Mesendoderm (in vitro differentiated cells): ENCODE measurements at regions not wholly inside any gene's neighbourhood (a gene's known extent, or its start where the extent isn't known, plus 50 kb on each side); places are given as distances from the start of the nearest gene placed in this dataset.
"Not testable (repeated sequence)": the region's sequence is repeated elsewhere in the genome, so short reads cannot be mapped to it uniquely, and the experiment has no call there.

ENCODE experiments used
- DNase-seq: peaks from one replicate; pipeline ENCODE4 v3.0.0; 2013
- H2AK5ac ChIP-seq: 2 replicates; pipeline ENCODE4 v1.6.1; 2013; ENCODE audit warnings: low read length, inconsistent platforms
- H2BK120ac ChIP-seq: 2 replicates; pipeline ENCODE4 v1.6.1; 2013; ENCODE audit warnings: low read depth, mild to moderate bottlenecking, low read length, moderate library complexity, mixed read lengths
- H2BK15ac ChIP-seq: replicated peaks from 2 replicates; pipeline ENCODE4 v1.6.1; 2013; ENCODE audit warnings: low read depth, mild to moderate bottlenecking, moderate library complexity
- H2BK5ac ChIP-seq: 2 replicates; pipeline ENCODE4 v1.6.1; 2013; ENCODE audit warnings: low read length, inconsistent platforms
- H3K18ac ChIP-seq: 2 replicates; pipeline ENCODE4 v1.6.1; 2013; ENCODE audit warnings: mild to moderate bottlenecking, low read length, mixed read lengths
- H3K23ac ChIP-seq: one replicate; pipeline ENCODE4 v1.6.1; 2013; ENCODE audit warnings: low read length
- H3K27ac ChIP-seq: 2 replicates; pipeline ENCODE4 v1.5.1; 2013; ENCODE audit warnings: low read depth, mild to moderate bottlenecking, inconsistent platforms, low read length, moderate library complexity
- H3K27me3 ChIP-seq: 2 replicates; pipeline ENCODE4 v1.6.1; 2013; ENCODE audit warnings: low read length, control low read depth, mild to moderate bottlenecking, inconsistent platforms; ENCODE audit not compliant: insufficient read depth, poor library complexity
- H3K36me3 ChIP-seq: 2 replicates; pipeline ENCODE4 v1.6.1; 2013; ENCODE audit warnings: low read length, inconsistent platforms; ENCODE audit not compliant: control insufficient read depth, insufficient read depth
- H3K4ac ChIP-seq: one replicate; pipeline ENCODE4 v1.6.1; 2013; ENCODE audit warnings: low read depth, mild to moderate bottlenecking, low read length, moderate library complexity
- H3K4me1 ChIP-seq: 2 replicates; pipeline ENCODE4 v1.6.1; 2013; ENCODE audit warnings: low read depth, low read length, inconsistent platforms; ENCODE audit not compliant: control insufficient read depth
- H3K4me2 ChIP-seq: 2 replicates; pipeline ENCODE4 v1.6.1; 2013; ENCODE audit warnings: low read length
- H3K4me3 ChIP-seq: 2 replicates; pipeline ENCODE4 v1.5.1; 2013; ENCODE audit warnings: mild to moderate bottlenecking, low read length
- H3K56ac ChIP-seq: one replicate; pipeline ENCODE4 v1.6.1; 2013; ENCODE audit warnings: low read length
- H3K79me1 ChIP-seq: 2 replicates; pipeline ENCODE4 v1.6.1; 2013; ENCODE audit warnings: low read length, inconsistent platforms
- H3K79me2 ChIP-seq: 2 replicates; pipeline ENCODE4 v1.6.1; 2013; ENCODE audit warnings: mild to moderate bottlenecking, low read length; ENCODE audit not compliant: control insufficient read depth, insufficient read depth
- H3K9ac ChIP-seq: 2 replicates; pipeline ENCODE4 v1.6.1; 2013; ENCODE audit warnings: low read length, inconsistent platforms
- H4K5ac ChIP-seq: one replicate; pipeline ENCODE4 v1.6.1; 2013; ENCODE audit warnings: low read length
- H4K8ac ChIP-seq: one replicate; pipeline ENCODE4 v1.6.1; 2013; ENCODE audit warnings: low read depth, mild to moderate bottlenecking, control low read depth, low read length, moderate library complexity
- WGBS: extraction: QIAGEN DNeasy Blood & Tissue Kit; methylation state at CpG from one replicate; pipeline ENCODE4 v1.1.7; 2013; ENCODE audit warnings: low lambda C conversion rate, missing lambda C conversion rate; ENCODE audit not compliant: insufficient coverage; ENCODE audit errors: extremely low coverage; 5-methylcytosine and 5-hydroxymethylcytosine counted together

DNA sequence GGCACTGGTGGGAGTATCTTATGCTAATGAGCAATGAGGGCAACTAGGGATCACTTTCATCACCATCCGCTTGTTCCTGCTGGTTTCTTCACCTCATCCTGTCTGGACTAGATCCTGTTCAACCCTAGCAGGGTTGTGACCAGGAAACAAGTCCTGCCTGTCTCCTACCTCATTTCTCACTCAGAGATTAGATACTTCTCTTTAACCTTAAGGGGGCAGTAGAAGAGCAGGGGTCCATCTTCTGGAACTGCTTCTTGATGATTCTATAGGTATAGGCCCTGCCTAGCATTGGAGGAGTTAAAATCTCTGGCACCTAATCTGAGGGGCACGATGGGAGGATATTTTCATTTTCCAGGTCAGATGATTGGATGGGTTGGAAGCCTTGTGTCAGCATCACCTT, 415.5 kb downstream of the TGIF2LX start:
- no CpG with 5 or more reads among the region's 2 CpGs for WGBS
- H4K5ac ChIP-seq, H3K9ac ChIP-seq, H3K18ac ChIP-seq, H3K79me1 ChIP-seq, H2BK120ac ChIP-seq, H4K8ac ChIP-seq, H3K27me3 ChIP-seq, H2AK5ac ChIP-seq, H3K4me3 ChIP-seq, H3K4me2 ChIP-seq, H3K23ac ChIP-seq, H3K4ac ChIP-seq, H2BK15ac ChIP-seq, H3K27ac ChIP-seq, H3K36me3 ChIP-seq, H3K79me2 ChIP-seq, H3K56ac ChIP-seq, H2BK5ac ChIP-seq, H3K4me1 ChIP-seq: not testable (repeated sequence)
- DNase-seq, result peak; percentile 32

DNA sequence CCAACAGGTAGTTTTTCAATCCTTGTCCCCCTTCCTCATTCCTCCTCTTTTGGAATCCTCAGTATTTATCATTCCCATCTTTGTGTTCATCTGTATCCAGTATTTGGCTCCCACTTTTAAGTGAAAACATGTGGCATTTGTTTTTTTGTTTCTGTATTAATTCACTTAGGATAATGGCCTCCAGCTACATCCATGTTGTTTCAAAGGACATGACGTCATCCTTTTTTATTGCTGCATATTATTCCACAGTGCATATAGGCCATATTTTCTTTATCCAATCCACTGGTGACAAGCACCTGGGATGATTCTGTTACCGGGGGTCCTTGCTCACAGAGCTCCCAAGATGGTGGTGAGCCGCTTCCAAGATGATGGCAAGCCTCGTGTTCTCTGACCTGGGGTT, 447.9 kb downstream of the TGIF2LX start:
- H4K8ac ChIP-seq, H3K18ac ChIP-seq, H2BK120ac ChIP-seq, H3K4me3 ChIP-seq, H3K79me2 ChIP-seq, H4K5ac ChIP-seq, H2BK5ac ChIP-seq, H3K79me1 ChIP-seq, H3K56ac ChIP-seq, H3K27me3 ChIP-seq, H3K23ac ChIP-seq, H3K4me2 ChIP-seq, H2BK15ac ChIP-seq, H3K4me1 ChIP-seq, H3K9ac ChIP-seq, H3K36me3 ChIP-seq, H3K4ac ChIP-seq, H2AK5ac ChIP-seq, H3K27ac ChIP-seq, DNase-seq: not testable (repeated sequence)
- WGBS, result no CpG with 5 or more reads among the region's 4 CpGs

DNA sequence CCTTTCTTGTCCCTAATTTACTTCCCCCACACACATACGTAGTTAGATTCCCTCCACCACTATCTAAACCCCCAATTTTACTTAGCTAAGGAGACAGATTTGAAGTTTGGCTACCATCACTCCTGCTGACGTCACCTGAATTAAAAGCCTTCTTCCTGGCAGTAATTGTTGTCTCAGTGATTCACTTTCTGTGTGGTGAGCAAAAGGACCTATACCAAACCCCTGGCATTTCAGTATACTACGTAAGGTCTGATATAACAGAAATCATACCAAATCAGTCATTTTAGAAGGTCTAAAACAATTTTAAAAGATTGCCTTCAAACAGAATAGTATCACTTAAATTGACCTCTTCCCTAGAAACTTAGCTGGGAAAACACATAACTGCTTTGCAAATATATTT, 476.3 kb downstream of the TGIF2LX start:
- not testable (repeated sequence) for H3K4ac ChIP-seq, H3K4me1 ChIP-seq, H3K79me1 ChIP-seq, H3K18ac ChIP-seq, H2BK15ac ChIP-seq, H3K4me3 ChIP-seq, H3K36me3 ChIP-seq, H3K4me2 ChIP-seq, H4K8ac ChIP-seq, H4K5ac ChIP-seq, H3K56ac ChIP-seq, H3K23ac ChIP-seq, H2AK5ac ChIP-seq, H3K27ac ChIP-seq, H2BK5ac ChIP-seq, H2BK120ac ChIP-seq, H3K9ac ChIP-seq, H3K79me2 ChIP-seq, DNase-seq, H3K27me3 ChIP-seq
- no CpG with 5 or more reads among the region's 3 CpGs for WGBS

DNA sequence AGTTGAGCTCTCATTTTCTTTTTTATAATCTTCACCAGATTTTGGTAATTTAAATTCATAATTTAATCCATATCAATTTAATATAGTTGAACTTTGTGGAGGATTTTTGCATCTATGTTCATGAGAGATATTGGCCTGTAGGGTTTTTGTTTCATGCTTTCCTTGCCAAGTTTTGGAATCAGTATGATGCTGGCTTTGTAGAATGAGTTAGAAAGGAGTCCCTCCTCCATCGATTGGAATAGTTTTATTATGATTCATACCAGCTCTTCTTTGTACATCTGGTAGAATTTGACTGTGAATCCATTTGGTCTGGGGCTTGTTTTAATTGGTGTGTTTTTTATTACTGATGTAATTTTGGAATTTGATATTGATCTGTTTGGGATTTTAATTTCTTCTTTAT, 480.5 kb downstream of the TGIF2LX start:
- H4K8ac ChIP-seq, H3K79me1 ChIP-seq, H3K18ac ChIP-seq, H3K27ac ChIP-seq, H2BK120ac ChIP-seq, H3K56ac ChIP-seq, H3K9ac ChIP-seq, H3K4ac ChIP-seq, H4K5ac ChIP-seq, H3K27me3 ChIP-seq, H2BK5ac ChIP-seq, H3K36me3 ChIP-seq, H3K4me3 ChIP-seq, H3K4me1 ChIP-seq, H3K23ac ChIP-seq, H3K79me2 ChIP-seq, H2BK15ac ChIP-seq, H2AK5ac ChIP-seq, DNase-seq, H3K4me2 ChIP-seq: not testable (repeated sequence)
- WGBS, result no CpG with 5 or more reads among the region's 1 CpG

GRCh38 chrX:90403859-90404258, 482.2 kb downstream of the TGIF2LX start:
- not testable (repeated sequence) for DNase-seq, H2BK15ac ChIP-seq, H3K4me1 ChIP-seq, H2BK5ac ChIP-seq, H3K79me2 ChIP-seq, H3K9ac ChIP-seq, H2AK5ac ChIP-seq, H3K4ac ChIP-seq, H3K36me3 ChIP-seq, H3K4me2 ChIP-seq, H2BK120ac ChIP-seq, H3K56ac ChIP-seq, H3K79me1 ChIP-seq, H3K27me3 ChIP-seq, H4K8ac ChIP-seq, H3K4me3 ChIP-seq, H4K5ac ChIP-seq, H3K27ac ChIP-seq, H3K23ac ChIP-seq, H3K18ac ChIP-seq
- no CpG with 5 or more reads among the region's 4 CpGs for WGBS

- not testable (repeated sequence) for H3K79me1 ChIP-seq, H3K27me3 ChIP-seq, H3K4me1 ChIP-seq, H3K79me2 ChIP-seq, H2BK5ac ChIP-seq, H3K36me3 ChIP-seq, H2BK15ac ChIP-seq, H3K18ac ChIP-seq, H2AK5ac ChIP-seq, H4K5ac ChIP-seq, H2BK120ac ChIP-seq, H3K56ac ChIP-seq, H3K4ac ChIP-seq, H3K4me3 ChIP-seq, H4K8ac ChIP-seq, H3K9ac ChIP-seq, H3K27ac ChIP-seq, H3K4me2 ChIP-seq, H3K23ac ChIP-seq
- DNase-seq, result peak; percentile 8
- WGBS, result no CpG with 5 or more reads among the region's 2 CpGs
These were observed 483.2 kb downstream of the TGIF2LX start for GRCh38 chrX:90404846-90405436.
